Thyroid gland (tissue), 4 donors: ENCODE measurements at regions not wholly inside any gene's neighbourhood (a gene's known extent, or its start where the extent isn't known, plus 50 kb on each side); places are given as distances from the start of the nearest gene placed in this dataset.

Source experiments
- DNase-seq, 2 donors: peaks; one replicate each; pipeline ENCODE4 v3.0.0-alpha.2; 2019
- H3K27ac ChIP-seq, 3 donors: fragments of 200-600 bp; sonication (generic); 1 replicate in 2 of 3; 2 replicates in 1 of 3; pipeline ENCODE4 v1.5.1; 2016 to 2019; ENCODE audit warnings: mild to moderate bottlenecking in 1 of 3, moderate library complexity in 1 of 3
- H3K27me3 ChIP-seq: fragments of 200-600 bp; sonication (generic); one replicate; pipeline ENCODE4 v1.5.1; 2019
- H3K36me3 ChIP-seq, 2 donors: fragments of 200-600 bp; sonication (generic); one replicate each; pipeline ENCODE4 v1.5.1; 2016 to 2019
- H3K4me1 ChIP-seq, 2 donors: fragments of 200-600 bp; sonication (generic); one replicate each; pipeline ENCODE4 v1.5.1; 2017 to 2019
- H3K4me3 ChIP-seq, 3 donors: fragments of 200-600 bp; sonication (generic); replicated peaks in 1 of 3; 1 replicate in 2 of 3; 2 replicates in 1 of 3; pipeline ENCODE4 v1.5.1; 2016; ENCODE audit warnings: mild to moderate bottlenecking in 1 of 3
- H3K9me3 ChIP-seq: fragments of 200-600 bp; sonication (generic); one replicate; pipeline ENCODE4 v1.5.1; 2017
- CTCF ChIP-seq, 6 experiments: fragments of 200-600 bp in 3 of 6; fragments of 450-650 bp in 3 of 6; sonication (generic) in 3 of 6; IDR thresholded peaks; one replicate each; pipeline ENCODE4 v1.5.1; 2016 to 2019; ENCODE audit warnings: antibody characterized with exemption in 6 of 6, mild to moderate bottlenecking in 2 of 6, inconsistent platforms in 1 of 6, moderate library complexity in 1 of 6
- POLR2A ChIP-seq, 2 donors: fragments of 450-650 bp; IDR thresholded peaks; one replicate each; pipeline ENCODE4 v1.6.1; 2017; ENCODE audit warnings: antibody characterized with exemption in 2 of 2, mild to moderate bottlenecking in 2 of 2, moderate library complexity in 1 of 2
- WGBS, 2 donors: methylation state at CpG; one replicate each; pipeline ENCODE4 v1.1.5; 2017; 5-methylcytosine and 5-hydroxymethylcytosine counted together
- intact Hi-C: fragments of 100-400 bp; cut with DNase I; formaldehyde crosslinking; loops from one replicate; pipeline ENCODE4 v1.15.1; 2023

- DNase-seq = no peak
- Histone ChIP-seq H3K4me3 (no peak overlapping the region), H3K27ac (no peak overlapping the region), H3K4me1 (peaks cover 21% of the 10 kb centered on the region in 2 donors), H3K36me3 (no peaks in the 10 kb centered on the region), H3K9me3 (no peaks in the 10 kb centered on the region), H3K27me3 (no peaks in the 10 kb centered on the region)
- WGBS, 2 donors = 89 to 90% methylated on average over 7 of the region's 7 CpGs
- intact Hi-C loops = no loop called here
- TF ChIP-seq POLR2A (IDR thresholded peaks at IDR 0.05) (no peak), CTCF (IDR thresholded peaks at IDR 0.05) (no peak)
Measured at GRCh38 chr1:119318466-119319309, 49.9 kb upstream of the HAO2 start.
